ENCODE measurements at regions not wholly inside any gene's neighbourhood (a gene's known extent, or its start where the extent isn't known, plus 50 kb on each side); places are given as distances from the start of the nearest gene placed in this dataset.
"Not testable (repeated sequence)": the region's sequence is repeated elsewhere in the genome, so short reads cannot be mapped to it uniquely, and the experiment has no call there.

- no peak for DNase-seq
Measured at GRCh38 chr6:97456070-97456469, 173.1 kb upstream of the MMS22L start.

- DNase-seq, result no peak
Measured at GRCh38 chr6:97459535-97459934, 176.5 kb upstream of the MMS22L start.

GRCh38 chr6:97459986-97460385 lies 177.0 kb upstream of the MMS22L start:
- no peak for DNase-seq

GRCh38 chr6:97460394-97461080 lies 177.5 kb upstream of the MMS22L start:
- DNase-seq, result no peak

GRCh38 chr6:97461218-97461617 lies 178.2 kb upstream of the MMS22L start:
- no peak for DNase-seq

- no peak for DNase-seq
Measured at GRCh38 chr6:97462031-97462430, 179.0 kb upstream of the MMS22L start.

- DNase-seq, result no peak
Measured at GRCh38 chr6:97462938-97463598, 180.1 kb upstream of the MMS22L start.

- DNase-seq, result no peak
Measured at GRCh38 chr6:97465877-97466561, 183.0 kb upstream of the MMS22L start.

GRCh38 chr6:97468981-97469380 lies 186.0 kb upstream of the MMS22L start:
- DNase-seq, result no peak

GRCh38 chr6:97469451-97469850 lies 186.4 kb upstream of the MMS22L start:
- no peak for DNase-seq

- DNase-seq, result no peak
Measured at GRCh38 chr6:97470322-97470721, 187.3 kb upstream of the MMS22L start.

GRCh38 chr6:97473979-97474378 lies 191.0 kb upstream of the MMS22L start:
- no peak for DNase-seq

GRCh38 chr6:97497713-97498331 lies 214.8 kb upstream of the MMS22L start:
- peak; percentile 60 for DNase-seq

GRCh38 chr6:97501853-97502252 lies 218.8 kb upstream of the MMS22L start:
- DNase-seq, result no peak

- no peak for DNase-seq
Measured at GRCh38 chr6:97508646-97509045, 225.6 kb upstream of the MMS22L start.

GRCh38 chr6:97513260-97513659 lies 230.2 kb upstream of the MMS22L start:
- DNase-seq, result not testable (repeated sequence)

- no peak for DNase-seq
Measured at GRCh38 chr6:97524811-97525210, 241.8 kb upstream of the MMS22L start.

- DNase-seq, result no peak
Measured at GRCh38 chr6:97535800-97536199, 252.8 kb upstream of the MMS22L start.

GRCh38 chr6:97548354-97548753 lies 265.3 kb upstream of the MMS22L start:
- DNase-seq, result no peak

- no peak for DNase-seq
Measured at GRCh38 chr6:97557355-97557754, 274.3 kb upstream of the MMS22L start.

GRCh38 chr6:97563529-97563928 lies 280.5 kb upstream of the MMS22L start:
- no peak for DNase-seq

GRCh38 chr6:97572943-97573342 lies 289.9 kb upstream of the MMS22L start:
- no peak for DNase-seq

- no peak for DNase-seq
Measured at GRCh38 chr6:97586344-97586743, 303.3 kb upstream of the MMS22L start.

GRCh38 chr6:97591955-97592354 lies 308.9 kb upstream of the MMS22L start:
- no peak for DNase-seq
